Nephron (organoid): ENCODE measurements at regions not wholly inside any gene's neighbourhood (a gene's known extent, or its start where the extent isn't known, plus 50 kb on each side); places are given as distances from the start of the nearest gene placed in this dataset.
A peak's percentile ranks its signal among the peaks of the same experiment; 100 is the strongest.

ENCODE experiments used
- H3K27ac Mint-ChIP-seq, 3 experiments: 2 replicates each; pipeline ENCODE4 v1.8.0; 2020; ENCODE audit warnings: mixed read lengths in 3 of 3, mild to moderate bottlenecking in 2 of 3, moderate library complexity in 1 of 3
- H3K27me3 Mint-ChIP-seq: 2 replicates; pipeline ENCODE4 v1.8.0; 2021; ENCODE audit warnings: low read depth, mild to moderate bottlenecking, moderate library complexity, mixed read lengths
- H3K36me3 Mint-ChIP-seq: 2 replicates; pipeline ENCODE4 v1.8.0; 2020; ENCODE audit warnings: low read depth, mixed read lengths
- H3K4me1 Mint-ChIP-seq: 2 replicates; pipeline ENCODE4 v1.8.0; 2020; ENCODE audit warnings: mixed read lengths
- H3K4me3 Mint-ChIP-seq, 3 experiments: 2 replicates each; pipeline ENCODE4 v1.8.0; 2020; ENCODE audit warnings: mild to moderate bottlenecking in 3 of 3, mixed read lengths in 3 of 3, moderate library complexity in 2 of 3
- H3K9me3 Mint-ChIP-seq: 2 replicates; pipeline ENCODE4 v1.8.0; 2020; ENCODE audit warnings: mixed read lengths
- CTCF ChIP-seq, 3 experiments: fragments of 200-600 bp; sonication (generic); IDR thresholded peaks; one replicate each; pipeline ENCODE4 v1.5.0; 2021; ENCODE audit warnings: antibody characterized with exemption in 3 of 3; ENCODE audit not compliant: unreplicated experiment in 3 of 3

DNA sequence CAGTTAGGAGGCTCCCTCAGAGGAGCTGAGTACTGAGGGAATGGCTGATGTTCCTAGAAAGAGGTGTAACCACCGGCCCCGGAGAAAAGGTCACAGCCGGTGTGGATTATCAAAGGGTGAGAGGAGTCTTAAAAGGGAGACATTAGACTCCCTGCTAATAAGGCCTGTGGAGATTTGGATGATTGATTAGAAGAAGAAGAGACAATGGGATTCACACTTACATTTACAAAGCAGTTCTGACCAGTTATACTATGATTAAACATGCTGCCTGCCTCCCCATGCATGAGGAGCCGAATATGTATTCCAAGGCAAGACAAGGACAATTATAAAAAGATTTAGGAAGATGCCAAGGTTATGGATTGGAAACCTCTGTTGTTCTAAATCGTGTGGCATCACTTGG lies 302.4 kb downstream of the SLC4A3 start:
- Mint-ChIP-seq H3K4me3 (no peak overlapping the region), H3K27me3 (no peaks in the 10 kb centered on the region), H3K9me3 (peaks cover 4% of the 10 kb centered on the region), H3K4me1 (no peaks in the 10 kb centered on the region), H3K36me3 (peaks cover 4% of the 10 kb centered on the region), H3K27ac (no peak overlapping the region)
- no peak for TF ChIP-seq CTCF (IDR thresholded peaks at IDR 0.05; ENCODE audit: unreplicated experiment in 3 of 3)

DNA sequence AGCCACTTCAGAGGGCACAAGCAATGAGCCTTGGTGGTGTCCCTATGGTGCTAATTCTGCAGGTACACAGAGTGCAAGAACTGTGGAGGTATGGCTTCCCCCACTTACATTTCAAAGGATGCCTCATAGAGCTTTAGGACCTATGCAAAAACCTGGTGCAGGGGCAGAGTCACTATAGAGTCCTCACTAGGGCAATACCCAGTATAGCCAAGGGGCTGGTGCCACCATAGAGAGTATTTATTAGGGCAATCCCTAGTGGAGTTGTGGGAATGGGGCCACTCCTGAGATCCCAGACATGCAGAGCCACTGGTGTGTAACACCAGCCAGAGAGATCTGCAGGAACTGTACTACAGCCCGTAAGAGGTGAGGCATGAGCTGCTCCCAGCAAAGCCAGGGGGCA lies 312.2 kb downstream of the SLC4A3 start:
- Mint-ChIP-seq H3K27ac (no peak overlapping the region), H3K9me3 (no peaks in the 10 kb centered on the region), H3K4me3 (no peak overlapping the region), H3K4me1 (peaks cover 6% of the 10 kb centered on the region), H3K27me3 (no peaks in the 10 kb centered on the region), H3K36me3 (no peaks in the 10 kb centered on the region)
- no peak for TF ChIP-seq CTCF (IDR thresholded peaks at IDR 0.05; ENCODE audit: unreplicated experiment in 3 of 3)

- peaks cover 3% of the 10 kb centered on the region for H3K9me3 Mint-ChIP-seq
- no peaks in the 10 kb centered on the region for H3K27me3 Mint-ChIP-seq
- peak overlapping the region; percentile 22 to 68 (median 36) for H3K27ac Mint-ChIP-seq
- peaks cover 30% of the 10 kb centered on the region for H3K4me1 Mint-ChIP-seq
- TF ChIP-seq CTCF (IDR thresholded peaks at IDR 0.05; ENCODE audit: unreplicated experiment in 3 of 3): no peak
- H3K4me3 Mint-ChIP-seq: no peak overlapping the region
- no peaks in the 10 kb centered on the region for H3K36me3 Mint-ChIP-seq
Observed at GRCh38 chr2:219944866-219945265, 317.4 kb downstream of the SLC4A3 start.

DNA sequence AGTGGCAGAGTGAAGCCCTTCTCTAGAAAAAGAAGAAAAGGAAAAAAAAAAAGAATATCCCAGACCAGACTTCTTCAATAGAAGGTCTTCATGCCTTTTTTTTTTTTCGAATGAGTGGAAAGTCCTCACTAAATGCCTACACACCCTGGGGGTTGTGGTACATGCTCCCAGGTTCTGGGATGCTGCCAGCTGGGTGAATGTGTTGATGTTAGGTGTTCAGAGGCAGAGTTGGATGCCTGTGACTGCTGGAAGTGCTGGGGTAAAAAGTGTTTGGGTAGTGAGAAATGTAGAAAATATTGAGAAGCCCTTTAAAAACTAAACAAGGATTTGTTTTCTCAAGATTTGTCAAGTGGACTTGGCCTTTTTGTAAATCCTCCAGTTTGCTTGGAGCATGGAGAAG lies 318.6 kb downstream of the SLC4A3 start:
- Mint-ChIP-seq H3K4me3 (no peak overlapping the region), H3K27me3 (no peaks in the 10 kb centered on the region), H3K36me3 (no peaks in the 10 kb centered on the region), H3K4me1 (peaks cover 30% of the 10 kb centered on the region), H3K27ac (peak overlapping the region in 2 of 3 experiments; percentile 22 to 36), H3K9me3 (peaks cover 3% of the 10 kb centered on the region)
- TF ChIP-seq CTCF (IDR thresholded peaks at IDR 0.05; ENCODE audit: unreplicated experiment in 3 of 3): no peak

- H3K27me3 Mint-ChIP-seq: no peaks in the 10 kb centered on the region
- H3K27ac Mint-ChIP-seq: peak overlapping the region in 1 of 3 experiments; percentile 15
- peaks cover 3% of the 10 kb centered on the region for H3K9me3 Mint-ChIP-seq
- no peaks in the 10 kb centered on the region for H3K36me3 Mint-ChIP-seq
- no peak overlapping the region for H3K4me3 Mint-ChIP-seq
- no peak for TF ChIP-seq CTCF (IDR thresholded peaks at IDR 0.05; ENCODE audit: unreplicated experiment in 3 of 3)
- peaks cover 30% of the 10 kb centered on the region for H3K4me1 Mint-ChIP-seq
Observed at GRCh38 chr2:219946529-219946928, 319.1 kb downstream of the SLC4A3 start.

GRCh38 chr2:219947575-219947974 lies 320.1 kb downstream of the SLC4A3 start:
- Mint-ChIP-seq H3K4me1 (peaks cover 30% of the 10 kb centered on the region), H3K27ac (no peak overlapping the region), H3K36me3 (no peaks in the 10 kb centered on the region), H3K27me3 (no peaks in the 10 kb centered on the region), H3K9me3 (peaks cover 4% of the 10 kb centered on the region), H3K4me3 (no peak overlapping the region)
- no peak for TF ChIP-seq CTCF (IDR thresholded peaks at IDR 0.05; ENCODE audit: unreplicated experiment in 3 of 3)
